Transverse colon (tissue), 4 donors: ENCODE measurements at regions not wholly inside any gene's neighbourhood (a gene's known extent, or its start where the extent isn't known, plus 50 kb on each side); places are given as distances from the start of the nearest gene placed in this dataset.

Experiments
- DNase-seq: peaks from one replicate; pipeline ENCODE4 v3.0.0-alpha.2; 2019
- H3K27ac ChIP-seq, 4 donors: fragments of 200-600 bp; sonication (generic); 2 replicates each; pipeline ENCODE4 v1.5.1; 2016 to 2018; ENCODE audit warnings: inconsistent platforms in 4 of 4
- H3K27me3 ChIP-seq: fragments of 200-600 bp; sonication (generic); 2 replicates; pipeline ENCODE4 v1.5.1; 2017; ENCODE audit warnings: inconsistent platforms
- H3K36me3 ChIP-seq, 4 donors: fragments of 200-600 bp; sonication (generic); 2 replicates each; pipeline ENCODE4 v1.5.1; 2017 to 2019; ENCODE audit warnings: inconsistent platforms in 4 of 4
- H3K4me1 ChIP-seq, 4 donors: fragments of 200-600 bp; sonication (generic); 2 replicates each; pipeline ENCODE4 v1.5.1; 2017 to 2020; ENCODE audit warnings: inconsistent platforms in 4 of 4
- H3K4me3 ChIP-seq, 4 donors: fragments of 200-600 bp; sonication (generic); 1 replicate in 1 of 4; 2 replicates in 3 of 4; pipeline versions ENCODE4 v1.5.1 to v1.6.1; 2017 to 2019; ENCODE audit warnings: inconsistent platforms in 4 of 4
- H3K9me3 ChIP-seq, 2 donors: fragments of 200-600 bp; sonication (generic); 2 replicates each; pipeline ENCODE4 v1.5.1; 2017 to 2019; ENCODE audit warnings: inconsistent platforms in 2 of 2
- EP300 ChIP-seq: sonication (generic); formaldehyde crosslinking; IDR thresholded peaks from one replicate; pipeline ENCODE4 v1.6.1; 2017; ENCODE audit warnings: antibody characterized with exemption, low read depth
- POLR2A ChIP-seq: fragments of 450-650 bp; IDR thresholded peaks from one replicate; pipeline ENCODE4 v1.6.1; 2016; ENCODE audit warnings: antibody characterized with exemption, mild to moderate bottlenecking, moderate library complexity
- POLR2AphosphoS5 ChIP-seq, 3 donors: sonication (generic); formaldehyde crosslinking; IDR thresholded peaks; one replicate each; pipeline ENCODE4 v1.6.1; 2016; ENCODE audit warnings: antibody characterized with exemption in 3 of 3
- WGBS, 2 donors: methylation state at CpG; one replicate each; pipeline ENCODE4 v1.1.5; 2018; ENCODE audit warnings: low coverage in 1 of 2; 5-methylcytosine and 5-hydroxymethylcytosine counted together
- in situ Hi-C, 4 donors: fragments of 200-750 bp; cut with MboI; loops; one replicate each; pipeline versions ENCODE4 v1.15.0 to v1.15.1; 2017; ENCODE audit warnings: low sequenced_read_pairs in 3 of 4, low pct_ligation_motif_present in 1 of 4, low pct_unique_long_range_greater_than_20kb in 1 of 4
- intact Hi-C: fragments of 100-400 bp; cut with DNase I; formaldehyde crosslinking; loops from one replicate; pipeline ENCODE4 v1.15.1; 2023; ENCODE audit warnings: low total_unique reads
- TF ChIP-seq, protein P1 (sequence below), 5 experiments: fragments of 200-600 bp in 3 of 5; fragments of 450-650 bp in 2 of 5; sonication (generic) in 3 of 5; IDR thresholded peaks; 1 replicate in 2 of 5; 2 replicates in 3 of 5; pipeline ENCODE4 v1.5.1; 2016 to 2017; ENCODE audit warnings: antibody characterized with exemption in 5 of 5, inconsistent platforms in 3 of 5, mild to moderate bottlenecking in 2 of 5, moderate library complexity in 1 of 5

DNA sequence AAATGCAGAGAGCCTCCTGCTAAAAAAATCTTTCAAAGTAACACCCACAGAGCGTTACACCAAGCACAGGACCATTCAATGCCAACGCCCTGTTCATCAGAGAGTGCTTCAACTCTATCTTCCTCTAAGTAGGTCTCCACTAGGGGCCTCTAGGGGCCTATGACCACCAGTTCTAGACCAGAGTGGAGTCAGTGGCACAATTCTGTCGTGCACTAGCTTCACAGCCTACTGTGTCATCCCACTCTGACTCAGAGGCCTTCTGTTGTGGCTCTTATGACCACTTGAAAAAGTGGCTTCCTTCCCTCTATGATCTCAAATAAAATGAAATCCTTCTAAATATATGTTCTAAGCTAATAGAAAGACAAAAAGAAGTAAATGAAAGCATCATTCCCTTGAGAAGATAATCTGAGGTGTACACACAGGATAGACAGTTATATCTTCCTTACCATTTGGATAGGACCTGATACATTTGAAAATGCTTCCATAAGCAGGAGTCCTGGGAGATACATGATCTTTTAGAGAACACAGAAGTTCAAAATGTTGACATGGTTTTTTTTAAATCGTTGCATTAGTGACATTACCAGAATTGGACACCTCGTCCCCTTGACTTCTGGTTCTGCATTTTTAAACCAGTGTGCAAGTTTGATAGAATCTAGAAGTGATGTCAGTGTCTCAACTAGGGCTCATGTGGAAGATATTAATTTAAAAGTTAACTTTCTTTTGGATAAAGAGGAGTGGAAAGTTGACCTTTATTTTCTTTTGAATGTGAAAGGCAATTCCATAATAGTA, 151.9 kb downstream of the SH3BGRL2 start:
- Histone ChIP-seq H3K4me3 (no peak overlapping the region), H3K4me1 (peaks cover 3 to 5% (median 4%) of the 10 kb centered on the region in 4 donors), H3K9me3 (no peaks in the 10 kb centered on the region), H3K27ac (no peak overlapping the region), H3K27me3 (no peaks in the 10 kb centered on the region), H3K36me3 (no peaks in the 10 kb centered on the region)
- DNase-seq = no peak
- WGBS, 2 donors = 69 to 85% methylated on average over 4 to 5 of the region's 5 CpGs
- TF ChIP-seq POLR2A (no peak), EP300 (no peak), POLR2AphosphoS5 (IDR thresholded peaks at IDR 0.05) (no peak)
- TF ChIP-seq, protein P1, sequence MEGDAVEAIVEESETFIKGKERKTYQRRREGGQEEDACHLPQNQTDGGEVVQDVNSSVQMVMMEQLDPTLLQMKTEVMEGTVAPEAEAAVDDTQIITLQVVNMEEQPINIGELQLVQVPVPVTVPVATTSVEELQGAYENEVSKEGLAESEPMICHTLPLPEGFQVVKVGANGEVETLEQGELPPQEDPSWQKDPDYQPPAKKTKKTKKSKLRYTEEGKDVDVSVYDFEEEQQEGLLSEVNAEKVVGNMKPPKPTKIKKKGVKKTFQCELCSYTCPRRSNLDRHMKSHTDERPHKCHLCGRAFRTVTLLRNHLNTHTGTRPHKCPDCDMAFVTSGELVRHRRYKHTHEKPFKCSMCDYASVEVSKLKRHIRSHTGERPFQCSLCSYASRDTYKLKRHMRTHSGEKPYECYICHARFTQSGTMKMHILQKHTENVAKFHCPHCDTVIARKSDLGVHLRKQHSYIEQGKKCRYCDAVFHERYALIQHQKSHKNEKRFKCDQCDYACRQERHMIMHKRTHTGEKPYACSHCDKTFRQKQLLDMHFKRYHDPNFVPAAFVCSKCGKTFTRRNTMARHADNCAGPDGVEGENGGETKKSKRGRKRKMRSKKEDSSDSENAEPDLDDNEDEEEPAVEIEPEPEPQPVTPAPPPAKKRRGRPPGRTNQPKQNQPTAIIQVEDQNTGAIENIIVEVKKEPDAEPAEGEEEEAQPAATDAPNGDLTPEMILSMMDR (IDR thresholded peaks at IDR 0.05) = no peak
- in situ Hi-C loops (no loop called here), intact Hi-C loops (no loop called here)

DNA sequence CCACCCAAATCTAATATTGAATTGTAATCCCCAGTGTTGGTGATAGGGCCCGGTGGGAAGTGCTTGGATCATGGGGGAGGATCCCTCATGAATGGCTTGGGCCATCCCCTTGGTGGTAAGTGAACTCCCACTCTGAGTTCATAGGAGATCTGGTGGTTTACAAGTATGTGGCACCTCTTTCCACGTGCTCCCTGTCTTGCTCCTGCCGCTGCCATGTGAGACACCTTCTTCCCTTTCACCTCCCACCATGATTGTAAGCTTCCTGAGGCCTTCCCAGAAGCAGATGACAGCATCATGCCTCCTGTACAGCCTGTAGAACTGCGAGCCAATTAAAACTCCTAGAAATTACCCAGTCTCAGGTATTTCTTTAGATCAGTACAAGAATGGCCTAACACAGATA, 150.8 kb downstream of the SH3BGRL2 start:
- Histone ChIP-seq H3K4me3 (no peak overlapping the region), H3K4me1 (peaks cover 3 to 11% (median 8%) of the 10 kb centered on the region in 4 donors), H3K27me3 (no peaks in the 10 kb centered on the region), H3K36me3 (no peaks in the 10 kb centered on the region), H3K9me3 (no peaks in the 10 kb centered on the region), H3K27ac (no peak overlapping the region)
- intact Hi-C loops = no loop called here
- TF ChIP-seq, protein P1 (IDR thresholded peaks at IDR 0.05) = no peak
- no peak for DNase-seq
- 93 to 100% methylated on average over 1 to 4 of the region's 4 CpGs for WGBS, 2 donors
- in situ Hi-C loops = no loop called here

DNA sequence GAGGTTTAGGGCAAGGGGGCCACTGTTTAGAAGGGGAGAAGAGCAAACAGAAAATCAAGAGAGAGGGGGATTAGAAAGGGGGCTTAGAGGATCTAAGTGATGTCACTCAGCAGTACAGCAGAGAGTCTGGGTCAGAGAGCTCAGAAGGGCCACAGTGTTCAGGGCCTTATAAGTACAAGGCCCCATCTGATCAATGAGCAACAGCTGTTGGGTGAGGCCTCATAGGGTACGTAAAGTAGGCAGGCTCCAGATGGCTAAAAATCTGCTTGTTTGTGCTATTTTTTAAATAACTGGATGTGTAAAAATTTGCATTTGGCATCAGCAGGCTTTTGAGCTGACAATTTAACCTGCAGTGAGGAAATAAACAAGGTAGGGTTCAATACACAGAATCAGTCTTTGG, 149.8 kb downstream of the SH3BGRL2 start:
- intact Hi-C loops (no loop called here), in situ Hi-C loops (no loop called here)
- WGBS, 2 donors = 75 to 100% methylated on average over 1 of the region's 1 CpG
- Histone ChIP-seq H3K27ac (no peak overlapping the region), H3K27me3 (no peaks in the 10 kb centered on the region), H3K4me1 (peaks cover 3 to 11% (median 8%) of the 10 kb centered on the region in 4 donors), H3K9me3 (no peaks in the 10 kb centered on the region), H3K4me3 (no peak overlapping the region), H3K36me3 (no peaks in the 10 kb centered on the region)
- TF ChIP-seq POLR2AphosphoS5 (IDR thresholded peaks at IDR 0.05) (no peak), EP300 (no peak), POLR2A (no peak)
- TF ChIP-seq, protein P1 (IDR thresholded peaks at IDR 0.05) = no peak
- no peak for DNase-seq

DNA sequence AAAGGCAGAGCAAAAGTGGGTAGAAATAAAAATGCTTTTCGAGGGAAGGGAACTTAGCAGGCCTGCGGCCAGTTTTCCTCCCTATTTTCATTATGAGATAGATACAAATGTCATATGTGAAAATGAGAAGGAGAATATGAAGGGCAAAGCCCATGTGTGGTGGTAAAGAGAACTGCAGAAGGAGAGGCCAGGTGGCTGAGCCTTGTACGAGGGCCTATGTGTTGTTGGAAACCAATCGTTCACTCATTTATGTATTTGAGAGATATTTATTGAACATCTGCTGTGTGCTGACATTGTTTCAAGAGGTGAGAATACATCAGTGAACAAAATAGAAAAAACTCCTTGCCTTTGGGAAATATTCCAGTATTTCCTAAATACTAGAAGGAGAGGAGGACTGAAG, 147.7 kb downstream of the SH3BGRL2 start:
- Histone ChIP-seq H3K27me3 (no peaks in the 10 kb centered on the region), H3K4me3 (no peak overlapping the region), H3K4me1 (peaks cover 3 to 11% (median 8%) of the 10 kb centered on the region in 4 donors), H3K9me3 (no peaks in the 10 kb centered on the region), H3K36me3 (no peaks in the 10 kb centered on the region), H3K27ac (no peak overlapping the region)
- intact Hi-C loops (no loop called here), in situ Hi-C loops (no loop called here)
- TF ChIP-seq EP300 (no peak), POLR2AphosphoS5 (IDR thresholded peaks at IDR 0.05) (no peak), POLR2A (no peak)
- TF ChIP-seq, protein P1 (IDR thresholded peaks at IDR 0.05) = no peak
- WGBS, 2 donors = 87 to 92% methylated on average over 4 of the region's 4 CpGs
- DNase-seq = no peak
